ENCODE measurements at regions not wholly inside any gene's neighbourhood (a gene's known extent, or its start where the extent isn't known, plus 50 kb on each side); places are given as distances from the start of the nearest gene placed in this dataset.
"Not testable (repeated sequence)": the region's sequence is repeated elsewhere in the genome, so short reads cannot be mapped to it uniquely, and the experiment has no call there.

DNA sequence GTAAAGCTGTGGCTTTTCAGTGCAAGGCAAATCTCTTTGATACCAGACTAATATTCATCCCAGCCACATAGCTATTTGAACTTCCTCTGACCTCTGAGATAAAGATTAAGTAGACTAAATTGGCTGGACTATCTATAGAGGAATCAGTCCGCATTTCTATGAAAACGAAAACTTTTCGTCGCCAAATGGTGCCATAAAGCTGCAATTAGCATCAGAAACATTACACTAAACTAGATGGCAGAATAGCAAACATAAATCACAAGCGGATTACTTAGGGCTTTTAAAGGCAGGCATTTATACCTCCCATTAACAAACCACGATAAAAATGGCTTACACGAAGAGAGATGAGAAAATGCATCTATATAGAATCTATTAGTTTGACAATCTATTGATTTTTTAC lies 1009.7 kb upstream of the CDH6 start:
- TF ChIP-seq CTCF (IDR thresholded peaks at IDR 0.05; ENCODE audit: insufficient read depth, low read depth, low read length, missing control alignments) = no peak
- H3K4me3 ChIP-seq (ENCODE audit: low read length) = no peak overlapping the region

DNA sequence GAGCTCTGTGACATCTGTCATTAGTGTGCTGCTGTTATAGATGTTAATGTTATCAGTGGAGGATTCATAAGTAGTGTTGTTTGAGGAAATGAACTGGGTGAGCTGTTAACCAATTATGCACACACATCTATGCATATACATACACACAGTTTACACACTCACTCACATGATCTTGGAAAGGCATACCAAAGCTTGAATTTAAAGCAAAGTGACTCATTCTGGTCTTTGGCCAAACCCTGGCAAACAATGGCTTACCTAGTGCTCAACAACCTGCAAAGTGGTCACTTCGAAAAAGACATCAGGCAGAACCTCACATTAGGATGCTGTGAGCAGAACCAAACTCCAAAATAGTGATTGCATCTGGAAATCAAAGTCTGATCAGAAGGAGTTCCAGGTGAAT lies 1037.3 kb upstream of the CDH6 start:
- no peak for TF ChIP-seq CTCF (IDR thresholded peaks at IDR 0.05; ENCODE audit: insufficient read depth, low read depth, low read length, missing control alignments)
- no peak overlapping the region for H3K4me3 ChIP-seq (ENCODE audit: low read length)
- peak; percentile 33 for DNase-seq (ENCODE audit: low read depth)

More for the DNA sequence above, 1009.7 kb upstream of the CDH6 start:
- no peak for DNase-seq (ENCODE audit: low read depth)

DNA sequence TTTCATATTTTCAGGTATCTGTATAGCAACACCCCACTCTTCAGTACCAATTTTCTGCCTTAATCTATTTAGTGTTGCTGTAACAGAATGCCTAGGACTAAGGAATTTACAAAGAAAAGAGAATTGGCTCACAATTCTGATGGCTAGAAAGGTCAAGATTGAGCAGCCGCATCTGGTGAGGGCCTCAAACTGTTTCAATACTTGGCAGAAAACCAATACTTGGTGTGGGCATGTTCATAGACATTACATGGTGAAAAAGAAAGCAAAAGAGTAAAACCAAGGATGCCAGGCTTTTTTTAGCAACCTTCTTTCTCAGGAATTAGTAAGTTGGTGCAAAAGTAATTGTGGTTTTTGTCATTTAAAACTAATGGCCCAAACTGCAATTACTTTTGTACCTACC lies 1041.1 kb upstream of the CDH6 start:
- no peak for TF ChIP-seq CTCF (IDR thresholded peaks at IDR 0.05; ENCODE audit: insufficient read depth, low read depth, low read length, missing control alignments)
- DNase-seq (ENCODE audit: low read depth) = no peak
- H3K4me3 ChIP-seq (ENCODE audit: low read length) = no peak overlapping the region

DNA sequence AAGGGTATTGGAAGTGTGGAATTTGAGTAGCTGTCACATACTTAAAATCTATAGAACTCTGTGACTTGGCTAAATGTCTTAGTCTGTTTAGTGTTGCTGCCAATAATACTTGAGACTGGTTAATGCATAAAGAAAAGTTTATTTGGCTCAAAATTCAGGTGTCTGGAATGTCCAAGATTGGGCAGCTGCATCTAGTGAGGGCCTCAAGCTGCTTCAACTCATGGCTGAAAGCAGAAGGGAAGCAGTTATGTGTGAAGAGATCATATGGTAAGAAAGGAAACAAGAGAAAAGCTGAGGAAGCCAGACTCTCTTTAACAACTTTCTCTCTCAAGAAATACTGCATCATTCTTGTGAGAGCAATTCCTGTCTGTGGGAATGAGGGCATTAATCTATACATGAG lies 1043.3 kb upstream of the CDH6 start:
- H3K4me3 ChIP-seq (ENCODE audit: low read length) = no peak overlapping the region
- DNase-seq (ENCODE audit: low read depth) = no peak
- TF ChIP-seq CTCF (IDR thresholded peaks at IDR 0.05; ENCODE audit: insufficient read depth, low read depth, low read length, missing control alignments) = no peak

DNA sequence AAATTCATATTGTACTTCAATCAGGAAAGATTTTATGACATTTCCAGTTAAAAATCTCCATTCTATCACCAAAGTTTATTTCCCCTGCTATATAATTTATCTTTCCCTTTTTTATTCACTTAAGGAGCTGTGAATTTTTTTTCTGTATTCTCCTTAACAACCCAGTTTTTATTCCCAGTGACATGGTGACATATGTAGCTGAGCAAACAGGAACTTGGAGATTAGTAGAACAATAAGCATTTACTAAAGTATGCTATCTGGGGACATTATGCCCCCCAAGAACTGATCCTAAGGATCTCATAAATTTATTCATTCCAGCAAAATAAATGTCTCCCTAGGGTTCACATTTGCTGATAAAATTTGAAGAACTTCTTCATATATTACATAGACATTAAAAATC lies 1044.0 kb upstream of the CDH6 start:
- TF ChIP-seq CTCF (IDR thresholded peaks at IDR 0.05; ENCODE audit: insufficient read depth, low read depth, low read length, missing control alignments) = no peak
- no peak for DNase-seq (ENCODE audit: low read depth)
- no peak overlapping the region for H3K4me3 ChIP-seq (ENCODE audit: low read length)

DNA sequence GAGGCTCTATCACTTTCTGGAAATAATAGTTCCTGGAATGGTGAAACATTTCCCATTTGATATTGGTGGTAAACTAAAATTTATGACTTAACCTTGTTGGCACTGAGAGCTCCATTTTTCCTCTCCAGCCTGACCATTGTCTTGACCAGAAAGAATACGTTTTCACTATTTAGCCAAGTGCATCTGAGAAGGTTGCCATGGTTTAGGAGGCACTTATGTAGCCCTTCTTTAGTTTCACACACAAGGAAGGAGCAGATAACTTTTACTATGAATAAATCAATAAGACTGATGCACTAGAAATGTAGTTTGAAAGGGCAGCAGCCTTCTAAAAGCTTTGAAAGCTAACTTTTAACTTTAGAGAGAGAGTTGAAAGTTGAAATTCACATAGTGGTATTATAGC lies 1045.5 kb upstream of the CDH6 start:
- TF ChIP-seq CTCF (IDR thresholded peaks at IDR 0.05; ENCODE audit: insufficient read depth, low read depth, low read length, missing control alignments) = no peak
- no peak for DNase-seq (ENCODE audit: low read depth)
- no peak overlapping the region for H3K4me3 ChIP-seq (ENCODE audit: low read length)

DNA sequence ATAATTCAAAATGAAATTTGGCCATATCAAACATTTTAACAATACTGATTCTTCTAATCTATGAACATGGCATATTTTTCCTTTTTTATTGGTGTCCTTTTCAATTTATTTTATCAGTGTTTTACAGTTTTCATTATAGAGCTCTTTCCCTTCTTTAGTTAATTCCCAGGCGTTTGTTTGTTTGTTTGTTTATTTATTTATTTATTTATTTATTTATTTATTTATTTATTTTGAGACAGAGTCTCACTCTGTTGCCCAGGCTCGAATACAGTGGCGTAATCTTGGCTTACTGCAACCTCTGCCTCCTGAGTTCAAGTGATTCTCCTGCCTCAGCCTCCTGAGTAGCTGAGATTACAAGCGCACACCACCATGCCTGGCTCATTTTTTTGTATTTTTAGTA lies 1049.4 kb upstream of the CDH6 start:
- DNase-seq (ENCODE audit: low read depth); H3K4me3 ChIP-seq (ENCODE audit: low read length): not testable (repeated sequence)

DNA sequence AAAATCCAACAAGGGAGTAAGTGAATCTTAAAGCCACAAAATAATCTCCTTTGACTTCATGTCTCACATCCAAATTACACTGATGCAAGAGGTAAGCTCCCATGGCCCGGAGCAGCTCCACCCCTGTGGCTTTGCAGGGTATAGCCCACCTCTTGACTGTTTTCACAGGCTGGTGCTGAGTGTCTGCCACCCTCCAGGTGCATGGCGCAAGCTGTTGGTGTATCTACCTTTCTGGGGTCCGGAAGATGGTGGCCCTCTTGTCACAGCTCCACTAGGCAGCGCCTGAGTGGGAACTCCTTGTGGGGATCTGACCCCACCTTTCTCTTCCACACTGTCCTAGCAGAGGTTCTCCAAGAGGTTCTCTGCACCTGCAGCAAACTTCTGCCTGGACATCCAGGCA lies 1051.1 kb upstream of the CDH6 start:
- no peak for DNase-seq (ENCODE audit: low read depth)
- no peak overlapping the region for H3K4me3 ChIP-seq (ENCODE audit: low read length)

More for the DNA sequence above, 1051.1 kb upstream of the CDH6 start:
- no peak for TF ChIP-seq CTCF (IDR thresholded peaks at IDR 0.05; ENCODE audit: insufficient read depth, low read depth, low read length, missing control alignments)

All from epithelial cell of esophagus (primary cell).